ENCODE measurements at regions not wholly inside any gene's neighbourhood (a gene's known extent, or its start where the extent isn't known, plus 50 kb on each side); places are given as distances from the start of the nearest gene placed in this dataset.

- TF ChIP-seq CTCF (IDR thresholded peaks at IDR 0.05) (no peak), POLR2A (IDR thresholded peaks at IDR 0.05) (no peak)
Observed at GRCh38 chr11:49303080-49303479, 94.7 kb upstream of the FOLH1 start.
